ENCODE measurements at regions not wholly inside any gene's neighbourhood (a gene's known extent, or its start where the extent isn't known, plus 50 kb on each side); places are given as distances from the start of the nearest gene placed in this dataset.
"Not testable (repeated sequence)": the region's sequence is repeated elsewhere in the genome, so short reads cannot be mapped to it uniquely, and the experiment has no call there.

- Histone ChIP-seq H3K36me3 (no peaks in the 10 kb centered on the region), H3K4me3 (no peak overlapping the region), H3K27ac (no peak overlapping the region), H3K4me1 (ENCODE audit: control insufficient read depth in 1 of 2, low read depth in 2 of 2) (no peaks in the 10 kb centered on the region), H3K9me3 (no peaks in the 10 kb centered on the region), H3K27me3 (replicated peaks; ENCODE audit: insufficient read depth) (no peaks in the 10 kb centered on the region)
- ATAC-seq (ENCODE audit: insufficient number of reproducible peaks, low FRiP score, low read depth) (no peak), DNase-seq (ENCODE audit: low spot score) (no peak)
- TF ChIP-seq, protein P1, sequence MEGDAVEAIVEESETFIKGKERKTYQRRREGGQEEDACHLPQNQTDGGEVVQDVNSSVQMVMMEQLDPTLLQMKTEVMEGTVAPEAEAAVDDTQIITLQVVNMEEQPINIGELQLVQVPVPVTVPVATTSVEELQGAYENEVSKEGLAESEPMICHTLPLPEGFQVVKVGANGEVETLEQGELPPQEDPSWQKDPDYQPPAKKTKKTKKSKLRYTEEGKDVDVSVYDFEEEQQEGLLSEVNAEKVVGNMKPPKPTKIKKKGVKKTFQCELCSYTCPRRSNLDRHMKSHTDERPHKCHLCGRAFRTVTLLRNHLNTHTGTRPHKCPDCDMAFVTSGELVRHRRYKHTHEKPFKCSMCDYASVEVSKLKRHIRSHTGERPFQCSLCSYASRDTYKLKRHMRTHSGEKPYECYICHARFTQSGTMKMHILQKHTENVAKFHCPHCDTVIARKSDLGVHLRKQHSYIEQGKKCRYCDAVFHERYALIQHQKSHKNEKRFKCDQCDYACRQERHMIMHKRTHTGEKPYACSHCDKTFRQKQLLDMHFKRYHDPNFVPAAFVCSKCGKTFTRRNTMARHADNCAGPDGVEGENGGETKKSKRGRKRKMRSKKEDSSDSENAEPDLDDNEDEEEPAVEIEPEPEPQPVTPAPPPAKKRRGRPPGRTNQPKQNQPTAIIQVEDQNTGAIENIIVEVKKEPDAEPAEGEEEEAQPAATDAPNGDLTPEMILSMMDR (IDR thresholded peaks at IDR 0.05): no peak
Measured at GRCh38 chr5:101728933-101729332, 567.2 kb downstream of the SLCO4C1 start.

GRCh38 chr5:101721543-101721942 lies 574.5 kb downstream of the SLCO4C1 start:
- no peak overlapping the region for H3K4me3 ChIP-seq
- TF ChIP-seq, protein P1 (IDR thresholded peaks at IDR 0.05): no peak
- DNase-seq (ENCODE audit: low spot score) (no peak), ATAC-seq (ENCODE audit: insufficient number of reproducible peaks, low FRiP score, low read depth) (no peak)
- H3K9me3 ChIP-seq: no peaks in the 10 kb centered on the region
- H3K36me3 ChIP-seq: no peaks in the 10 kb centered on the region
- H3K27me3 ChIP-seq (replicated peaks; ENCODE audit: insufficient read depth): no peaks in the 10 kb centered on the region
- no peak overlapping the region for H3K27ac ChIP-seq
- H3K4me1 ChIP-seq (ENCODE audit: control insufficient read depth in 1 of 2, low read depth in 2 of 2): no peaks in the 10 kb centered on the region

- no peaks in the 10 kb centered on the region for H3K27me3 ChIP-seq (replicated peaks; ENCODE audit: insufficient read depth)
- TF ChIP-seq, protein P1 (IDR thresholded peaks at IDR 0.05): no peak
- no peaks in the 10 kb centered on the region for H3K36me3 ChIP-seq
- no peak overlapping the region for H3K27ac ChIP-seq
- no peaks in the 10 kb centered on the region for H3K4me1 ChIP-seq (ENCODE audit: control insufficient read depth in 1 of 2, low read depth in 2 of 2)
- no peak for DNase-seq (ENCODE audit: low spot score)
- no peak overlapping the region for H3K4me3 ChIP-seq
- ATAC-seq (ENCODE audit: insufficient number of reproducible peaks, low FRiP score, low read depth): no peak
- no peaks in the 10 kb centered on the region for H3K9me3 ChIP-seq
Measured at GRCh38 chr5:101720033-101720432, 576.1 kb downstream of the SLCO4C1 start.

GRCh38 chr5:101717721-101718120 lies 578.4 kb downstream of the SLCO4C1 start:
- no peak overlapping the region for H3K27ac ChIP-seq
- TF ChIP-seq, protein P1 (IDR thresholded peaks at IDR 0.05): no peak
- H3K9me3 ChIP-seq: no peaks in the 10 kb centered on the region
- H3K4me3 ChIP-seq: no peak overlapping the region
- H3K36me3 ChIP-seq: no peaks in the 10 kb centered on the region
- no peaks in the 10 kb centered on the region for H3K4me1 ChIP-seq (ENCODE audit: control insufficient read depth in 1 of 2, low read depth in 2 of 2)
- H3K27me3 ChIP-seq (replicated peaks; ENCODE audit: insufficient read depth): no peaks in the 10 kb centered on the region
- ATAC-seq (ENCODE audit: insufficient number of reproducible peaks, low FRiP score, low read depth) (no peak), DNase-seq (ENCODE audit: low spot score) (no peak)

- ATAC-seq (ENCODE audit: insufficient number of reproducible peaks, low FRiP score, low read depth): no peak
- Histone ChIP-seq H3K4me1 (ENCODE audit: control insufficient read depth in 1 of 2, low read depth in 2 of 2) (no peaks in the 10 kb centered on the region), H3K27me3 (replicated peaks; ENCODE audit: insufficient read depth) (no peaks in the 10 kb centered on the region), H3K4me3 (no peak overlapping the region), H3K27ac (no peak overlapping the region), H3K36me3 (no peaks in the 10 kb centered on the region), H3K9me3 (no peaks in the 10 kb centered on the region)
- TF ChIP-seq, protein P1 (IDR thresholded peaks at IDR 0.05): no peak
- DNase-seq (ENCODE audit: low spot score): no peak
Measured at GRCh38 chr5:101716941-101717340, 579.1 kb downstream of the SLCO4C1 start.

GRCh38 chr5:101715790-101716189 lies 580.3 kb downstream of the SLCO4C1 start:
- not testable (repeated sequence) for ATAC-seq (ENCODE audit: insufficient number of reproducible peaks, low FRiP score, low read depth); H3K4me1 ChIP-seq (ENCODE audit: control insufficient read depth in 1 of 2, low read depth in 2 of 2); H3K27me3 ChIP-seq (replicated peaks; ENCODE audit: insufficient read depth); H3K27ac ChIP-seq; H3K36me3 ChIP-seq; H3K9me3 ChIP-seq; H3K4me3 ChIP-seq; DNase-seq (ENCODE audit: low spot score)

Measured in thoracic aorta (tissue), 2 donors.